H1 (cell line): ENCODE measurements at regions not wholly inside any gene's neighbourhood (a gene's known extent, or its start where the extent isn't known, plus 50 kb on each side); places are given as distances from the start of the nearest gene placed in this dataset.

Experiments
- CTCF ChIA-PET: fragments of 300-600 bp; sonication (Branson Sonifier 250); formaldehyde crosslinking; loops from one replicate; lab custom pipeline; 2021; ENCODE audit not compliant: partially characterized antibody; lab: Charles Lee
- POLR2A ChIA-PET: fragments of 300-600 bp; sonication (Branson Sonifier 250); formaldehyde crosslinking; loops from one replicate; lab custom pipeline; 2021; ENCODE audit warnings: inconsistent platforms; ENCODE audit not compliant: partially characterized antibody; lab: Charles Lee
- DNase-seq, 2 experiments: peaks; one replicate each; pipeline versions ENCODE4 v3.0.0 to v3.0.0-alpha.2; 2010 to 2022; ENCODE audit warnings: low spot score in 2 of 2, low read depth in 1 of 2, mixed read lengths in 1 of 2
- FAIRE-seq: peaks from 2 replicates; lab custom pipeline; 2011; peaks lifted over from hg19 to GRCh38; lab: Jason Lieb, UNC
- H2AFZ ChIP-seq: 2 replicates; pipeline ENCODE4 v1.8.1; 2012; ENCODE audit warnings: low read length, inconsistent platforms
- H2AK5ac ChIP-seq: 2 replicates; pipeline ENCODE4 v1.6.1; 2013; ENCODE audit warnings: low read depth, low read length
- H2BK120ac ChIP-seq: replicated peaks from 2 replicates; pipeline ENCODE3; 2013; ENCODE audit warnings: low read depth, low read length, inconsistent platforms
- H2BK12ac ChIP-seq: 2 replicates; pipeline ENCODE4 v1.6.1; 2013; ENCODE audit warnings: low read depth, low read length
- H2BK15ac ChIP-seq: 2 replicates; pipeline ENCODE4 v1.6.1; 2013; ENCODE audit warnings: low read length
- H2BK20ac ChIP-seq: 2 replicates; pipeline ENCODE4 v1.6.1; 2013; ENCODE audit warnings: low read length
- H2BK5ac ChIP-seq: 2 replicates; pipeline ENCODE4 v1.6.1; 2013; ENCODE audit warnings: low read depth, low read length
- H3K14ac ChIP-seq: 2 replicates; pipeline ENCODE4 v1.6.1; 2013; ENCODE audit warnings: inconsistent platforms; ENCODE audit not compliant: insufficient read length
- H3K18ac ChIP-seq: 2 replicates; pipeline ENCODE4 v1.6.1; 2013; ENCODE audit warnings: low read length; ENCODE audit errors: extremely low read depth
- H3K23ac ChIP-seq: 2 replicates; pipeline ENCODE4 v1.6.1; 2013; ENCODE audit warnings: inconsistent platforms; ENCODE audit not compliant: insufficient read length
- H3K23me2 ChIP-seq: 2 replicates; pipeline ENCODE4 v1.6.1; 2013; ENCODE audit warnings: low read depth, low read length
- H3K27ac ChIP-seq: 2 replicates; pipeline ENCODE4 v1.6.1; 2011; ENCODE audit warnings: low read depth, low read length, inconsistent platforms
- H3K27me3 ChIP-seq, 4 experiments: replicated peaks in 1 of 4; 1 replicate in 1 of 4; 2 replicates in 3 of 4; pipeline versions ENCODE4 v1.6.1 to v1.8.1; 2011 to 2013; ENCODE audit warnings: low read length in 3 of 4, mild to moderate bottlenecking in 3 of 4, inconsistent platforms in 2 of 4, mixed read lengths in 2 of 4, moderate library complexity in 1 of 4; ENCODE audit not compliant: control insufficient read depth in 3 of 4, insufficient read depth in 3 of 4; ENCODE audit errors: extremely low read depth in 1 of 4
- H3K36me3 ChIP-seq, 4 experiments: 2 replicates each; pipeline versions ENCODE4 v1.6.1 to v1.8.1; 2011 to 2013; ENCODE audit warnings: mild to moderate bottlenecking in 4 of 4, low read length in 3 of 4, moderate library complexity in 2 of 4, control low read depth in 1 of 4, inconsistent platforms in 1 of 4; ENCODE audit not compliant: insufficient read depth in 4 of 4, control insufficient read depth in 2 of 4
- H3K4ac ChIP-seq: replicated peaks from 2 replicates; pipeline ENCODE3; 2013; ENCODE audit warnings: low read length, low read depth, mixed read lengths, inconsistent platforms; ENCODE audit not compliant: insufficient read length
- H3K4me1 ChIP-seq, 4 experiments: replicated peaks in 1 of 4; 1 replicate in 1 of 4; 2 replicates in 3 of 4; pipeline versions ENCODE4 v1.6.1 to v1.8.1; 2011 to 2013; ENCODE audit warnings: low read length in 3 of 4, inconsistent platforms in 2 of 4, mixed read lengths in 1 of 4; ENCODE audit not compliant: insufficient read depth in 4 of 4, control insufficient read depth in 3 of 4
- H3K4me2 ChIP-seq, 2 experiments: 2 replicates each; pipeline versions ENCODE4 v1.6.1 to v1.8.1; 2011 to 2013; ENCODE audit warnings: low read depth in 2 of 2, low read length in 2 of 2, control low read depth in 1 of 2, inconsistent platforms in 1 of 2, mild to moderate bottlenecking in 1 of 2; ENCODE audit not compliant: insufficient read depth in 1 of 2
- H3K4me3 ChIP-seq, 4 experiments: fragments of 200-600, 300-600 bp in 1 of 4; sonication (generic), shearing (Covaris generic), sonication (Bioruptor Twin) in 1 of 4; 2 replicates each; pipeline versions ENCODE4 v1.5.1 to v1.8.1; 2011 to 2016; ENCODE audit warnings: low read length in 4 of 4, low read depth in 3 of 4, control low read depth in 2 of 4, inconsistent platforms in 2 of 4, mild to moderate bottlenecking in 2 of 4, mixed read lengths in 1 of 4, moderate library complexity in 1 of 4; ENCODE audit not compliant: insufficient read depth in 2 of 4; ENCODE audit errors: extremely low read depth in 1 of 4
- H3K56ac ChIP-seq: replicated peaks from 2 replicates; pipeline ENCODE3; 2013; ENCODE audit warnings: low read depth, mild to moderate bottlenecking, mixed read lengths, low read length, inconsistent platforms; ENCODE audit not compliant: insufficient read length
- H3K79me1 ChIP-seq: 2 replicates; pipeline ENCODE4 v1.6.1; 2013; ENCODE audit warnings: low read depth, low read length, control low read depth
- H3K79me2 ChIP-seq, 2 experiments: 2 replicates each; pipeline versions ENCODE4 v1.6.1 to v1.8.1; 2012 to 2013; ENCODE audit warnings: low read length in 2 of 2, mild to moderate bottlenecking in 2 of 2, inconsistent platforms in 1 of 2; ENCODE audit not compliant: insufficient read depth in 2 of 2, control insufficient read depth in 1 of 2
- H3K9ac ChIP-seq, 4 experiments: replicated peaks in 1 of 4; 1 replicate in 1 of 4; 2 replicates in 3 of 4; pipeline versions ENCODE4 v1.6.1 to v1.8.1; 2011 to 2013; ENCODE audit warnings: low read depth in 3 of 4, low read length in 3 of 4, control low read depth in 2 of 4, mild to moderate bottlenecking in 2 of 4, moderate library complexity in 2 of 4, inconsistent platforms in 1 of 4; ENCODE audit errors: extremely low read depth in 1 of 4
- H3K9me3 ChIP-seq, 2 experiments: 2 replicates each; pipeline versions ENCODE4 v1.6.1 to v1.8.1; 2012 to 2013; ENCODE audit warnings: mild to moderate bottlenecking in 2 of 2, moderate library complexity in 2 of 2, control low read depth in 1 of 2, inconsistent platforms in 1 of 2, low read depth in 1 of 2, low read length in 1 of 2, mixed read lengths in 1 of 2; ENCODE audit not compliant: insufficient read depth in 2 of 2
- H4K20me1 ChIP-seq, 2 experiments: replicated peaks in 1 of 2; 2 replicates each; pipeline versions ENCODE3 to v1.8.1; 2011 to 2013; ENCODE audit warnings: inconsistent platforms in 2 of 2, low read length in 2 of 2, mild to moderate bottlenecking in 1 of 2; ENCODE audit not compliant: insufficient read depth in 2 of 2, control insufficient read depth in 1 of 2
- H4K5ac ChIP-seq: 2 replicates; pipeline ENCODE4 v1.6.1; 2013; ENCODE audit warnings: low read length, low read depth, mixed read lengths, inconsistent platforms; ENCODE audit not compliant: insufficient read length
- H4K8ac ChIP-seq: 2 replicates; pipeline ENCODE4 v1.8.0; 2013; ENCODE audit warnings: mild to moderate bottlenecking, moderate library complexity, low read length, inconsistent platforms; ENCODE audit not compliant: insufficient read depth; ENCODE audit errors: extremely low read depth
- H4K91ac ChIP-seq: replicated peaks from 2 replicates; pipeline ENCODE3; 2013; ENCODE audit warnings: low read length, mixed read lengths, inconsistent platforms; ENCODE audit not compliant: insufficient read length
- CHD1 ChIP-seq: IDR thresholded peaks from 2 replicates; pipeline ENCODE4 v1.6.1; 2012; ENCODE audit warnings: low read depth, low read length, improper control_type of control experiment
- EGR1 ChIP-seq: IDR thresholded peaks from 2 replicates; pipeline ENCODE4 v1.6.1; 2011; ENCODE audit warnings: low read depth, low read length, borderline replicate concordance
- EP300 ChIP-seq, 2 experiments: IDR thresholded peaks; 1 replicate in 1 of 2; 2 replicates in 1 of 2; pipeline ENCODE4 v1.6.1; 2011 to 2012; ENCODE audit warnings: low read depth in 2 of 2, low read length in 2 of 2, mild to moderate bottlenecking in 2 of 2, borderline replicate concordance in 1 of 2, inconsistent platforms in 1 of 2, moderate library complexity in 1 of 2
- GTF2F1 ChIP-seq: IDR thresholded peaks from 2 replicates; pipeline ENCODE4 v1.6.1; 2012; ENCODE audit warnings: low read depth, low read length, improper control_type of control experiment, borderline replicate concordance
- HDAC2 ChIP-seq, 2 experiments: fragments of 300-600 bp in 1 of 2; sonication (generic) in 1 of 2; IDR thresholded peaks; 2 replicates each; pipeline ENCODE4 v1.6.1; 2011 to 2012; ENCODE audit warnings: low read depth in 2 of 2, low read length in 2 of 2, mild to moderate bottlenecking in 2 of 2, moderate library complexity in 2 of 2, borderline replicate concordance in 1 of 2, inconsistent platforms in 1 of 2
- HDAC6 ChIP-seq: IDR thresholded peaks from one replicate; pipeline ENCODE4 v1.7.1; 2012; ENCODE audit warnings: low read depth, mild to moderate bottlenecking, inconsistent platforms, low read length, moderate library complexity
- KDM4A ChIP-seq: IDR thresholded peaks from one replicate; pipeline ENCODE4 v1.7.1; 2012; ENCODE audit warnings: low read depth, mild to moderate bottlenecking, moderate library complexity, low read length, inconsistent platforms; ENCODE audit not compliant: severe bottlenecking
- PHF8 ChIP-seq: fragments of 200-600 bp; sonication (generic); conservative IDR thresholded peaks from 2 replicates; pipeline ENCODE4 v1.7.1; 2012; ENCODE audit warnings: low read depth, mild to moderate bottlenecking, inconsistent platforms, low read length, moderate library complexity
- POLR2A ChIP-seq, 2 experiments: IDR thresholded peaks; 1 replicate in 1 of 2; 2 replicates in 1 of 2; pipeline ENCODE4 v1.6.1; 2011; ENCODE audit warnings: low read depth in 2 of 2, low read length in 2 of 2, mild to moderate bottlenecking in 2 of 2; ENCODE audit errors: control extremely low read depth in 1 of 2
- RBBP5 ChIP-seq: IDR thresholded peaks from 2 replicates; pipeline ENCODE4 v1.7.1; 2012; ENCODE audit warnings: low read depth, mild to moderate bottlenecking, inconsistent platforms, low read length, moderate library complexity, borderline replicate concordance
- SIRT6 ChIP-seq: IDR thresholded peaks from one replicate; pipeline ENCODE4 v1.7.1; 2012; ENCODE audit warnings: low read length, inconsistent platforms
- SP1 ChIP-seq: IDR thresholded peaks from 2 replicates; pipeline ENCODE4 v1.6.1; 2011; ENCODE audit warnings: low read depth, low read length
- SP4 ChIP-seq: IDR thresholded peaks from 2 replicates; pipeline ENCODE4 v1.6.1; 2012; ENCODE audit warnings: low read length, inconsistent platforms
- YY1 ChIP-seq: IDR thresholded peaks from 2 replicates; pipeline ENCODE4 v1.6.1; 2011; ENCODE audit warnings: low read depth, mild to moderate bottlenecking, low read length
- WGBS, 2 experiments: shearing (Covaris generic) in 1 of 2; methylation state at CpG; one replicate each; pipeline versions ENCODE4 v1.1.6 to v1.1.7; 2013 to 2015; ENCODE audit warnings: low lambda C conversion rate in 2 of 2, mixed read lengths in 2 of 2, inconsistent platforms in 1 of 2, low coverage in 1 of 2, missing lambda C conversion rate in 1 of 2; ENCODE audit not compliant: insufficient replicate concordance in 2 of 2, insufficient coverage in 1 of 2, insufficient read length in 1 of 2; ENCODE audit errors: extremely low coverage in 1 of 2, missing lambda C conversion rate in 1 of 2; 5-methylcytosine and 5-hydroxymethylcytosine counted together

- Histone ChIP-seq H3K14ac (no peak overlapping the region), H3K23me2 (no peaks in the 10 kb centered on the region), H3K4me2 (no peak overlapping the region), H3K9me3 (peaks cover 2 to 5% of the 10 kb centered on the region in 2 experiments), H3K9ac (no peak overlapping the region), H2AFZ (no peak overlapping the region), H3K27ac (no peak overlapping the region), H2BK12ac (no peak overlapping the region), H4K8ac (no peak overlapping the region), H3K79me1 (no peaks in the 10 kb centered on the region), H2BK5ac (no peak overlapping the region), H2BK120ac (no peak overlapping the region), H3K23ac (no peak overlapping the region), H2BK20ac (no peak overlapping the region), H4K5ac (no peak overlapping the region), H3K36me3 (no peaks in the 10 kb centered on the region; a peak in 2 of 8 replicates), H3K27me3 (no peaks in the 10 kb centered on the region; a peak in 1 of 7 replicates), H4K91ac (no peak overlapping the region), H3K18ac (no peak overlapping the region), H2AK5ac (no peak overlapping the region), H3K56ac (no peak overlapping the region), H3K4me1 (no peaks in the 10 kb centered on the region; a peak in 1 of 7 replicates), H4K20me1 (peaks cover 0 to 4% of the 10 kb centered on the region in 2 experiments), H3K4ac (no peak overlapping the region), H3K79me2 (peaks cover 0 to 8% of the 10 kb centered on the region in 2 experiments; a peak in 2 of 4 replicates), H2BK15ac (no peak overlapping the region), H3K4me3 (no peak overlapping the region)
- FAIRE-seq (no peak), DNase-seq (no peak)
- WGBS, 2 experiments, result 82% methylated on average over 2 of the region's 2 CpGs; no CpG with 5 or more reads in 1 of the 2 experiments
- ChIA-PET CTCF (interaction anchor here (2.7 kb wide), 1 partner anchor 20 kb away, joined by 15 read pairs; no protein-coding TSS in a partner anchor), POLR2A (no interaction called here)
- no peak for TF ChIP-seq SIRT6
- no peak for TF ChIP-seq EP300 (IDR thresholded peaks at IDR 0.05; ENCODE audit: borderline replicate concordance in 1 of 2, low read depth in 2 of 2, low read length in 2 of 2)
- TF ChIP-seq HDAC2 (IDR thresholded peaks at IDR 0.05; ENCODE audit: borderline replicate concordance in 1 of 2, low read depth in 2 of 2, low read length in 2 of 2), result no peak
- no peak for TF ChIP-seq PHF8
- no peak for TF ChIP-seq RBBP5
- no peak for TF ChIP-seq YY1
- no peak for TF ChIP-seq GTF2F1
- no peak for TF ChIP-seq POLR2A (IDR thresholded peaks at IDR 0.05; ENCODE audit: control extremely low read depth in 1 of 2, low read depth in 2 of 2, low read length in 2 of 2)
- no peak for TF ChIP-seq CHD1
- TF ChIP-seq SP1, result no peak
- no peak for TF ChIP-seq SP4
- TF ChIP-seq EGR1, result no peak
- TF ChIP-seq KDM4A, result no peak
- no peak for TF ChIP-seq HDAC6
These were observed 323.6 kb upstream of the PODXL start for GRCh38 chr7:131880078-131880477.
